ENCODE measurements at regions not wholly inside any gene's neighbourhood (a gene's known extent, or its start where the extent isn't known, plus 50 kb on each side); places are given as distances from the start of the nearest gene placed in this dataset.

- no peak for TF ChIP-seq CTCF (IDR thresholded peaks at IDR 0.05)
- TF ChIP-seq POLR2A (IDR thresholded peaks at IDR 0.05): no peak
- TF ChIP-seq POLR2AphosphoS5 (IDR thresholded peaks at IDR 0.05): no peak
Measured at GRCh38 chr3:140765246-140765645, 87.4 kb downstream of the TRIM42 start.
